ENCODE measurements at regions not wholly inside any gene's neighbourhood (a gene's known extent, or its start where the extent isn't known, plus 50 kb on each side); places are given as distances from the start of the nearest gene placed in this dataset.
"Not testable (repeated sequence)": the region's sequence is repeated elsewhere in the genome, so short reads cannot be mapped to it uniquely, and the experiment has no call there.

- no peak for DNase-seq (ENCODE audit: low read depth)
Measured at GRCh38 chr9:30812821-30813220, 1571.6 kb upstream of the ACO1 start.

- no peak for DNase-seq (ENCODE audit: low read depth)
Measured at GRCh38 chr9:30815585-30815984, 1568.9 kb upstream of the ACO1 start.

DNA sequence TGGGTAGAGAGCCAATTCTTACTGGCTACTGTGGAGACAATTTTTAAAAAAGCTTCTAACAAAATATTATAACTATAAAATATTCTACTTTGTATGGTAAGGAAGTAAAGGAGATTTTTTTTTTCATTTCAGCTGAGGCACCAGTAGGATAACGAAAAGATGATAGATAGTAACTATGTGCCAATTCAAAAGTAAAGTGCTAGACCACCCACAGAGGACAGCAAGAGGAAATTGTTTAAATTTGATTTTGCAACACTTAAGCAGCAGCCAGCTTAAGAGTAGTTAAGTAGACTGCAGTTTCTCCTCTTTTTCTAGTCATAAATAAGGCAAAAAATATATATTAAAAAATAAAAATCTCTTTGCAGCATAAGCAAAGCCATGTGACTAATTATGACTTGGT lies 1539.3 kb upstream of the ACO1 start:
- no peak for DNase-seq (ENCODE audit: low read depth)

DNA sequence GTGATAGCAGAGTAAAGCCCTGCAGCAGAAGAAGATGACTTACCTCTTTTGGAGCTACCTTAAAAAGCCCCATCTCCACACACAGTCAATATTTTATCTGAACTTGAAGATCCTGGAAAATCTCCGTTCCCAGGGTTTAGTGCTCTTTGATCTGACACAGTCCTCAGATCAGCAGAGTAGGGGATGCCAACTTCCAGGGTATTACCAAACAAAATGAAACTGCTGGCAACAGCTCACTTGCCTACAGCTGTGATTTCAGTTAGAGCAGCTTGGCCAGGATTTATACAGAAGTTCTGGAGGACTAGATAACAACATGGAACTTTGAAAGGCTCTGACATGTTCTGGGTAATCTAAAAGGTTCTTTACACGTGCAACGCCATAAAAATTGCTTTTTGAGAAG lies 1537.8 kb upstream of the ACO1 start:
- DNase-seq (ENCODE audit: low read depth): no peak

- no peak for DNase-seq (ENCODE audit: low read depth)
Measured at GRCh38 chr9:30851600-30851999, 1532.8 kb upstream of the ACO1 start.

DNA sequence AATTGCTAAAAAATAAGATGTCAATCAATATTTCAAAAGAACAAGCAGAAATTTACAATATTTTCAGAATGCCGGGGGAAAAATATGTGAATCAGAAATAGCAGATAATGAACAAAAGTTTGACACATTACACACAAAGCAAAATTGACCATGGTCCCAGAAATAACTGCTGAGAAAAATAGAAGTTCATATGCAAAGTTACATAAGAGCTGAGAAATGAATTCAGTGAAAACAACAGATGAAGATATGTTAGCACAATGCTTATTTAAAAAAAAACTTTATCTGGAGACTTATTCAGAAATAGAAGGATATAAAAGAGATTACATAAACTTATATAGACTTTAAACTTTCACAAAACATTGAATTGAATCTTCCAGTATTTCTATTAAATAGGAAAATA lies 1483.7 kb upstream of the ACO1 start:
- DNase-seq (ENCODE audit: low read depth): no peak

GRCh38 chr9:30913331-30913730 lies 1471.1 kb upstream of the ACO1 start:
- no peak for DNase-seq (ENCODE audit: low read depth)

DNA sequence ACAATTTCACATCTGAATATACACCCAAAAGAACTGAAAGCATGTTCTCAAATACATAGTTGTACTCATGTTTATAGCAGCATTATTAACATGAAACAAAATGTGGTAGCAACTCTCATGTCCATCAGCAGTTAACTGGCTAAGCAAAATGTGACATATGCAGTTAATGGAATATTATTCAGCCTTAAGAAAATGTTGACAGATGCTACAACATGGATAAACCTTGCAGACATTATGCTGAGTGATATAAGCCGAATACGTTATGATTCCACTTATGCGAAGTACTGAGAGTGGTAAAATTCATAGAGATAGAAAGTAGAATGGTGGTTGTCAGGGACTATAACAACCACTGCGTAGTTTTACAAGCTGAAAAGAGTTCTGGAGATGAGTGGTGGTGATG lies 1469.0 kb upstream of the ACO1 start:
- no peak for DNase-seq (ENCODE audit: low read depth)

DNA sequence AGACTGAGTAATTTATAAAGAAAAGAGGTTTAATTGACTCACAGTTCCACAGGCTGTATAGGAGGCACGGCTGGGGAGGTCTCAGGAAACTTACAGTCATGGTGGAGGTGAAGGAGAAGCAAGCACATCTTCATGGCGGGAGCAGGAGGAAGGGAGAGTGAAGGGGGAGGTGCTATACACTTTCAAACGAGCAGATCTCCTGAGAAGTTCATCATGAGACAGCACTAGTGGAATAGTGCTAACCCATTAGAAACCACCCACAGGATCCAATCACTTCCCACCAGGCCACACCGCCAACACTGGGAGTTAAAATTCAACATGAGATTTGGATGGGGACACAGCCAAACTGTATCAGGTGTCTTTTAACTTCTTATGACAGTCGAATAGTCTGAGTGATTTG lies 1459.3 kb upstream of the ACO1 start:
- no peak for DNase-seq (ENCODE audit: low read depth)

GRCh38 chr9:30925635-30926034 lies 1458.8 kb upstream of the ACO1 start:
- DNase-seq (ENCODE audit: low read depth): no peak

GRCh38 chr9:30928045-30928444 lies 1456.4 kb upstream of the ACO1 start:
- no peak for DNase-seq (ENCODE audit: low read depth)

- no peak for DNase-seq (ENCODE audit: low read depth)
Measured at GRCh38 chr9:30932226-30932625, 1452.2 kb upstream of the ACO1 start.

DNA sequence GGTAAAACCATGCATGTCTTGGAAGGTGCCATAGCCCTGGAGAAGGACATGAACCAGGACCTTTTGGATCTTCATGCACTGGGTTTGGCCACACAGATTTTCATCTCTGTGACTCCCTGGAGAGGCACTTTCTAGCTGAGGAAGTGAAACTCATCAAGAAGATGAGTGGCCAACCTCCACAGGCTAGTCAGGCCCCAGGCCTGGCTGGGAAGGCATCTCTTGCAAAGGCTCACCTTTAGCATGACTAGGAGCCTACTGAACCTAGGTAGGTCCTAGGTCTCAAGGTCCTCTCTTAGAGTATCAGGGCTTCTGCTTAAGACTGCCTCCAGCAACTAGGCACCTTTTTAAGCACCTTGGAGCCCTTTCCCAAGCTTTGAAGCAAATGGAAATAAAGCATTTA lies 1448.7 kb upstream of the ACO1 start:
- no peak for DNase-seq (ENCODE audit: low read depth)

DNA sequence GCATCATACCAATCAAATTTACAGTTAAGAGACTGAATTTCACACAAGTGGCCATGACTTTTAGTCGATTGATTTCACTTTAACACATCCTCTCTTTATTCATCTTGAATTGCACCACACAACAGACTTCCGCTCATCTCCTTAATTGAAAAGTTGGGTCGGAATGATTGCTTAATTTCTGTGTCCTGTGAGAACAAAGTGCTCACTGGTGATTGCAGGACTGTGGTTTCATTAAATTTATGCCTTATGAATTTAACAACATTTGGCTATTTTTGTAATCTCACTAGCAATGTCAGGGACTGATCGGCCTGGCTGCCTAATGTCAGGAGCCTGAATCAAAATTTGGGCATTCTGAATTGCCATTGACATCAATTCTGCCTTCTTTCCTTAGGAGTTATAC lies 1447.3 kb upstream of the ACO1 start:
- DNase-seq (ENCODE audit: low read depth): no peak

DNA sequence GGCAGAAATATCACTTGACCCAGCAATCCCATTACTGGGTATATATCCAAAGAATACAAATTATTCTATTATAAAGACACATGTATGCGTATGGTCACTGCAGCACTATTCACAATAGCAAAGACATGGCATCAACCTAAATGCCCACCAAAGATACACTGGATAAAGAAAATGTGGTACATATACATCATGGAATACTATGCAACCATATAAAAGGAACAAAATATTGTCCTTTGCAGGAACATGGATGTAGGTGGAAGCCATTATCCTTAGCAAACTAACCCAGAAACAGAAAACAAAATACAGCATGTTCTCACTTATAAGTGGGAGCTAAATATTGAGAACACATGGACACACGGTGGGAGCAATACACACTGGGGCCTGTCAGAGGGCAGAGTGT lies 1441.6 kb upstream of the ACO1 start:
- DNase-seq (ENCODE audit: low read depth): not testable (repeated sequence)

DNA sequence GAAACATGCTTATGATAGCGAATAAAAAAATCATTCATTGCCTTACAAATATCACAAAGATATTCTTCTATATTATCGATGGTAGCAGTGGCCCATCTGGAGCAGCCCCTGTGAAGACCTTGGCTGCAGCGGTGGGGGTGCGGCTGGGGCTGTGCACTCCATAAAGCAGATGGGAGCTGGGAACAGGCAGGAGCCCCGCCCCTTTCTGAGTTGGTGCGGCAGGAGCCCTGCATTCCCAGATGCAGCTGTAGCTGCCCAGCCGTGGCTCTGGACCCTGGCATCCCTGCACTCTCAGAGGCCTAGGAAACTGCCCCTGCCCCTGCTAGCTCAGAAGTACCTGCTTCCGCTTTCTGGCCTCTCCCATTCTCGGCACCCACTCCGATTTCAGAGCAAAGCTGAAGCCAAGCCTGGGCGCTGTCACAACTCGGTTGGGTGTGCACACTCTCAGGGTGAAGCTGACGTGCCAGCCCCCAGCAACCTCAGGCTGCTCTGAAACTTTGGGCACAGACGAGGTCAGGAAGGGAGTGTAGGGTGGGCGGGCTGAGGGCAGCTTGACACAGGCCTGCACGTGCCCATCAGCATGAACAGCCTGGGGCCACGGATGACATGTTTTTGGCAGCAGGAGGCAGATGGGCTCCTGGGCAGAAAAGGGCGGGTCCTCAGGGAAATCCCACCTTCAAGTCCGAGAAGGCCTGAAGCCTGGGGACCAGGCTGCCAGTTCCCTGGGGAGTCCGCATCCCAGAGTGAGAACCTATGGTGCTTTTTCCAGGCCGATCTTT lies 1440.8 kb upstream of the ACO1 start:
- no peak for DNase-seq (ENCODE audit: low read depth)

DNA sequence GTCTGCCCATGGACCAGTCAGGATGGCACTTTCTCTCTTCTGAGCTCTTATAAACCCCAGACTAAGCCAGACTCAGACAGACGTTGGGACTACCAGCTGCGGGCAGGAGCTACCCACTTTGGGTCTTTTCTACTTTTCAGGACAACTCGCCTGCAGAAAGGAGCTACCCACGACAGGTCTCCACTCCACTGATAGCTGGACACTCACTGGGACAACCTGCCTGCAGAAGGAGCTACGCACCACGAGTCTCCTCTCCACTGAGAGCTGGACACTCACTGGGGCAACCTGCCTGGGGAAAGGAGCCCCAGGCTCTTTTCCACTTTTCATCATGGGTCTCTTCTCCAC lies 1440.2 kb upstream of the ACO1 start:
- no peak for DNase-seq (ENCODE audit: low read depth)

DNA sequence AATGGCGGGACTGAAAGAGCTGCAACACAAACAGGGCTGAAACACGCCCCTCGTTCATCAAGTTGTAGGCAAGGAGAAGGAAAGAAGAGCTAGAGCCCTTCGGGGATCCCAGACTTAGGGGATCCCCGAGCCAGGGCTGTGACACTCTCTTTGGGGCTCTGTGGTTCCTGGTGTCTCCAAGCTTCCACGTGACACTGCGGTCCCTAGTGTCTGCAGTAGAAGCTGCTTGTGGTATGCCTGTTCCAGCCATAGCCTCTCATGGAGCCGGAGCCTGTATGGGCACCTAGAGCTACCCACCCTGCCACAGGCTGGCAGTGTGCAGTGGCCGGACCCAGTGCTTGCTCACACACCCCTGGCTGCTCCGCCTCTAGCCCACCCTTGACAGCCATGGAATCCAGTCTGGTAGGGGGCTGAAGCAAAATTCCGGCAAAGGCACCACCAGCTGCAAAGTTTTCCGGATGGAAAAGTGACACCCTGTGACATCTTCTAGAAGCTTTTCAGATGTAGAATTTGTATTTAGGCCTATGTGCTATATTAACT lies 1439.6 kb upstream of the ACO1 start:
- no peak for DNase-seq (ENCODE audit: low read depth)

DNA sequence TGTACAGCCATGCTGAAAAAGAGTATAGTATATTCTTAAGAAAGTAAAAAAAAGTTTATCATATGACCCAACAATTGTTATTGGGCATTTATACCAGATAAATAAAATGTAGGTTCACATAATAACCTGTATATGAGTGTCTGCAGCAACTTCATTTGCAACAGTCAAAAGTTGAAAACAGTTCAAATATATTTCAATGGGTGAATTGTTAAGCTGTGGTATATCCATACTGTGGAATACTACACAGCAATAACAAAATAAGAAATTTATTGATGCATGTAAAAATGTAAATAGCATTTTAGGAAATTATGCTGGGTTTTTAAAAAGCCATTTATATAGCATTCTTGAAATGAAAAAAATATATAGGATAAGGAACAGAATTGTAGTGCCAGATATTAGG lies 1420.1 kb upstream of the ACO1 start:
- DNase-seq (ENCODE audit: low read depth): no peak

GRCh38 chr9:30967476-30967875 lies 1417.0 kb upstream of the ACO1 start:
- DNase-seq (ENCODE audit: low read depth): no peak

GRCh38 chr9:30970186-30970585 lies 1414.3 kb upstream of the ACO1 start:
- DNase-seq (ENCODE audit: low read depth): no peak

DNA sequence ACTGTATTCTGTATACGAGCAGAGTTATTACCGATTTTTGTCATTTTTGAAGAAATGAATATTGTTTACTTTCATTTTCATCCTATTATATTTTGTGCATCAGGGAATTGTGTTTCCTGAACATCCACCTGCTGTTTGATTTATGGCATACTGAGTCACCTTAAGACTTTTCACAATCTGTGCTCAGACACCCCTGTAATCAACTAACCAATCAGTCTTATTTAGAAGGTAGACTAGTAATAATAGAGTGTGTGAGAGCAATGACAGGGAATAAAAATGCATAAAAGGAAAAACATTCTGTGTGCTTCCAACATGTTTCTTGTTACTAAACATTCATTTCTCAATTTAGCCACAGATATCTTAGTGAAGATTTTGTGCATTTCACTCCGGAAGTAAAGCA lies 1413.6 kb upstream of the ACO1 start:
- DNase-seq (ENCODE audit: low read depth): no peak

- DNase-seq (ENCODE audit: low read depth): no peak
Measured at GRCh38 chr9:30972654-30973053, 1411.8 kb upstream of the ACO1 start.

GRCh38 chr9:30977965-30978364 lies 1406.5 kb upstream of the ACO1 start:
- DNase-seq (ENCODE audit: low read depth): no peak
